NCI-H82 treated with DMSO at 0.1 percent for 48 hours (cell line): ENCODE measurements at regions not wholly inside any gene's neighbourhood (a gene's known extent, or its start where the extent isn't known, plus 50 kb on each side); places are given as distances from the start of the nearest gene placed in this dataset.
"Not testable (repeated sequence)": the region's sequence is repeated elsewhere in the genome, so short reads cannot be mapped to it uniquely, and the experiment has no call there.

ENCODE experiments used
- DNase-seq: peaks from one replicate; lab custom pipeline; 2025; ENCODE audit not compliant: unreplicated experiment; lab: John Stamatoyannopoulos, UW

DNA sequence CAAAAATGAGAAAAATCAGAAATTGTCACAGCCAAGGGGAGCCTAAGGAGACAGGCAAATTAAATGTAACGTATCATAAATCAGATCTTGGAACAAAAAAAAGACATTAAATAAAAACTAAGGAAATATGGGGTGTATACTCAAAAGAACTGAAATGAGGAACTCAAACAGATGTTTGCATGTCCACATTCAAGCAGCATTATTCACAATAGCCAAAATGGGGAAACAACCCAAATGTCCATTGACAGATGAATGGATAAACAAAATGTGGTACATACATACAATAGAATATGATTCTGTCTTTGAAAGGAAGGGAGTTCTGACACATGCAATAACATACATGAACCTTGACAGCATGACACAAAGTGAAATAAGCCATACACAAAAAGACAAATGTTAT lies 155.8 kb upstream of the KLF7 start:
- DNase-seq, result no peak

DNA sequence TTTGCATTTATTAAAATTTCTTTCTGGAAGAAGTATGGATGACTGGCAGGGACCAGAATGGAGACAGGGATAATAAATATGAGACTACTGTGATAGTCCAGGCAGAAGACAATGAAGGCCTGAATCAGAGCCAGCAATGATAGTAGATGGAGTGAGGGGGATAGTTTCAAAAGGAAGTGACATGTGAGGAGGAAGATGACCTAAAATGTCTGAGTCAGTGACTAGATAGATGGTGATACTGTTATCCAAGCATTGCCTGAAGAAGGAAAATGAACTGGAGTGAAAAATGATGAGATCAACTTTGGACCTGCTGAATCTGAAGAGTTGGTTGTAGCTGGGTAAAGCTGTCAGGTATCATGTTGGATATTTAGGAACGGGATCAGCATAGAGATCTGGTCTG lies 158.3 kb upstream of the KLF7 start:
- DNase-seq, result no peak

DNA sequence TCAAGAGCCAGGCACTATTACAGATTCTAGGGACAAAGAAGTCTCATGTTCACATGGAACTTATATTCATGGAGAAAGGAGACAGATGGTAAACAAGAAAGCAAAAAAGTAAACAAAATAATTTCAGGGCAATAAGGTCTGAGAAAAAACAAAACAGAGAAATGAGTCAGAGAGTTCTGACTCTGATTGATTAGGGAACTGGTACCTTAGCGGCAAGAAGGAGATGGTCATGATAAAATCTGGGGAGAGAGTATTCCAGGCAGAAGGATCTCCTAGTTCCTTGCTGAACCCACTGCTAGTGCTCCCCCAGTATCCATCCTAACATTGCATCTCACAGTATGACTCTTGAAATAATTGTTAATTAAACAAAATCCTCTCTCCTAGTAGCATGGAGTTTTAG lies 161.8 kb upstream of the KLF7 start:
- DNase-seq, result no peak

DNA sequence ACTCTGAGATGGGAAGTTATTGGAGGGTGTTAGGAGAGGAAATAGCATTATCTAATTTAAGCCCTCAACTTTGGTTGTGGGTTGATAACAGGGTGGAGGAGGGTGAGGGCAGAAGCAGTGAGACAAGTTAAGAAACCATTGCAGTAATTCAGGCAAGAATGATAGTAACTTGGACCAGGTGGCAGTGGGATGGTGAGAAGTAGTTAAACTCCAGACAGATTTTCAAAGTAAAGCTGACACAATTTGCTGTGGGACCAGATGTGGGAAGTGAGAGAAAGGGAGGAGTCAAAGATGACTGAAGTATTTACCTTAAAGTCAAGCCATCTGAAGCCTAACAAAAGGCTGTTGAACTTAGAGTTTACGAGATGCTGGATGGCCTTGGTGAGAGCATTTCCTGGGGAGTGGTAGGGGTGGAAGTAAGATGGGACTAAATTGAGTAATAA lies 163.2 kb upstream of the KLF7 start:
- no peak for DNase-seq

GRCh38 chr2:207330912-207331311 lies 165.2 kb upstream of the KLF7 start:
- no peak for DNase-seq

GRCh38 chr2:207331674-207332073 lies 165.9 kb upstream of the KLF7 start:
- no peak for DNase-seq

DNA sequence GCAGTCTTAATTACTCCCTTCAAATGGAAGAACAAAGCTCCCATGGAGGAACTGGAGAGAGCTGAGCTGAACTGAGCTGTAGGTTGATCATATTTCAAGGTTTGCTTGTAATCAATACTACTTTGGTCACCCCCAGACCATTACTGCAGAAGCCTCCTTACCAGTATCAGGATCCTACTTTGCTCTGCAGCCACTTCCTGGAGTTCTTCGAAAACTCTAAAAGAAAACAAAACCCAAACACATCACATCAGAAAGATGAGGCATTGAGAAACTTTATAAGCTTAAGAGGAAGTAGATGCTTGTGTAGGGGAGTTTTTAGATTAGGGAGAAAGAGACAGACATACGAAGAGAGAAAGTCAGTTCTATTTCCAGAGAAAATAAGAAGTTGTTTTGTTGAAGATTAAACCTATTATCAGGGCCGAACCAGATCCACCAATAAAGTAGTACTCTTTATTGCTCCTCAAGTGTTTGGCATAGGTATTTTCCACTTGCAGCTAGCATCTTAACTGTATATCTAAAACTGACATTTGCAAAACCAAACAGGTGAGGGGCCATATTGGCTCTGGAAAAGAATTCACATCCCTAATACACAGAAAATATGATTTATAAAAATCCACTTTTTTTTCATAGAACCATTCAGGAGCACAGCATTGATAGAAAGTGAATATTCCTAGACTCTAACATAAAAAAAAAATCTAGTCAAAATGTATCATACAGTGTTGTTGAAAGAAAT lies 166.9 kb upstream of the KLF7 start:
- DNase-seq, result no peak

DNA sequence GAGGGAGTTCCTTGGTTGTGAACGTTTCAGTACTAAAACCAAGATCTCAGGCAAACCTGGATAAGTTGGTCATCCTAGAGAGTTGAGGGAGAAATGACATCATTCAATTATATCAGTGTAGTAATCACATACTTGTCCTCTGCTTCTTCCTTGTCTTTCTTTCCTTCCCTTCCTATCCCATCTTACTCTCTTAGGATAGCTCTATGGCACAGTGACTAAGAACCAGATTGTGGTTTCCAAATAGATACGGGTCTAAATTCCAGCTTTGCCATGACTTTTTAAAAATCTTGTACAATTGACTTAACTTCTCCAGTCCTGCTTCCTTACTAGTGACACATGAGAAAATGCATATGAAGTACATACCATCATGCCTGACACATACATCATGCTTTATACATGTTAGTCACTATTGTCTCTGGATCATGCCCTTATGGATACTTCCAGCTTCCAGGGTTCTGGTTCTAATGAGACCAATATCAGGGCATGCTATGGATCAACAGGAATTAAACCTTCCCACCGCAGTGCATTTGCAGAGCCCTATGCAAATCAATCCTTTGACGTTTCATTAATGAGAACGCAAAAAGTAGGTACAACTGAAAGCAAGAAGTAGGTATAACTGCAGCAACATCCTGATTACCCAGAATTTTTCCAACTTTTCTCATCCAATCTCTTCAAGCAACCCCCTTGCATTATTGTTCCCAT lies 168.0 kb upstream of the KLF7 start:
- DNase-seq, result no peak

GRCh38 chr2:207334301-207334623 lies 168.5 kb upstream of the KLF7 start:
- no peak for DNase-seq

GRCh38 chr2:207334624-207335371 lies 169.1 kb upstream of the KLF7 start:
- DNase-seq, result no peak

- DNase-seq, result no peak
These were observed 171.8 kb upstream of the KLF7 start for GRCh38 chr2:207337234-207338219.

GRCh38 chr2:207338220-207338607 lies 172.5 kb upstream of the KLF7 start:
- DNase-seq, result no peak

DNA sequence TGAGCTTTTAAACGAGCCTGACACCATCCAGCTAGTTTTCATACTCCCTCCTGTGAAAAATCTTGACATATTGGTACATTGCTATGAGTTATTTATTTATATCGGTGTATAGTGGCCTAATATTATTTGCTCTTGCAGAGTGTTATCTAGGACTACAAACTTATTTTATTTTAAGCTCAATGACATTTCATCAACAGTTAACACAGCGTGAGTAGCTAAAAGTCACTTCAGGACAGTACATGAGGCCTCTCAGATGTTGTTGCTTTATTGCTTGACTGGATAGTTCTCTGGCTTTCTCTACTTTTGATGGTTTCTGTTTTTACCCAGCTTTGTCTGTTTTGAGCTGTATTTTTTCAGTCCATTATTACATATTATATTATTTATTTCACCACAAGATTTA lies 172.9 kb upstream of the KLF7 start:
- DNase-seq, result no peak

DNA sequence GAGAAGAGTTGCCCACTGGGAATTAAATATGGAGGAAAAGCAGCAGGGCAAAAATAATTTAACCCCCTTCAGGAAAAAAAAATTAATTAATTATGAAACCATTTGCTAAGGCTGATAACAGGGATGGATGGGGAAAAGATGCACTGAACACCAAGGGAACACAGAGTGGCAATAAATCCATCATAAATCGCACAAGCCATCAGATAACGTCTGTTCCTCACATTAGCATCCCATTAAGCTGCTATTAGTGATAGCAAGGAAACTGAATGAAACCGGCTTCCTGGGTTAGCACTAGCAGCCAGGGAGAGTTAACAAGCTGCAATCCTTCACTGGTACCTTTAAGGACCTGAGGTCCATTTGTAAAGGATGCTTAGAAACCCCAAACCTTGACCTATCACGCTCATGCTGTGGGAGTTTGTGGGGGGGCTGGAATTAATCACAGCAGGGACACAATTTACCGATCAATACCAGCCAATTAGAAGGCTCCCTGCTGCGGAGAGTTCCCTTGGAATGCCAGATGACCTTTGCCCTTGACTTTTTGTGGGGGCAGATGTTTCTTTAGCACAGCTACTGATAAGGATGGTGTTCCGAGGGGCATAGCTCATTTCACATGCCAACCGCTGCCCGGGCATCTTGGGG lies 175.5 kb upstream of the KLF7 start:
- DNase-seq, result no peak

GRCh38 chr2:207341804-207342203 lies 176.1 kb upstream of the KLF7 start:
- no peak for DNase-seq

GRCh38 chr2:207344596-207345394 lies 179.0 kb upstream of the KLF7 start:
- DNase-seq, result not testable (repeated sequence)

GRCh38 chr2:207351171-207351570 lies 178.6 kb upstream of the CREB1 start:
- DNase-seq, result no peak

DNA sequence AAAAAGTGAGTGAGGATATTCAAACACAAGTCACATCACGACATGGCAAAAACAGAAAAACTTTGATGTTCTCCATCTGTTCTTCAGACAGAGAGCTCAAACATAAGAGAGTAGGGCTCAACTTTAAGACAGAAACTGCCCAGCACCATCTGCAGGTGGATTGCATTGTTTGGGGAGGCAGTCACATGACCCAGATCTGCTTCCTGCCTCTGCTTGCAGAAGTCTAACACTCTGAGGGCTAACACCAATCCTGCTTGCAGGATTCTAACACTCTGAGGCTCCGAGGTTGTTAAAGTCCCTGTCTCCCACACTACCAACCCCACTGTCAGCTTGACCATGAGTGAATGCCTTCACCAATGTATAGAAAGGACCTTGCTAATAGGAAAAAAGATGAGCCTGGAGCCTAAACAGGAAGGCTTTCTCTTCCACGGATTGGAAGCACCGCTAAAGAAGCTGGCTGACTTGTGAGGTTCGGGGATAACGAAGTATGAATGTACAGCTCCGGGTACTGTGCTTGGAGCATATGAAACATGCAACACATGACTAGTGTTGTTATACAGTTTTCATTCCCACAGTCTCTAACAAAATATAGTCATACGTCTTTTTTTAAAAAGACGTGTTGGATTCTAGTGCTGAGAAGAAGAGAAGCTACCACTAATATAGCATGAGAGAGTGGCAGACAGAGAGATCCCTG lies 176.6 kb upstream of the CREB1 start:
- DNase-seq, result no peak

DNA sequence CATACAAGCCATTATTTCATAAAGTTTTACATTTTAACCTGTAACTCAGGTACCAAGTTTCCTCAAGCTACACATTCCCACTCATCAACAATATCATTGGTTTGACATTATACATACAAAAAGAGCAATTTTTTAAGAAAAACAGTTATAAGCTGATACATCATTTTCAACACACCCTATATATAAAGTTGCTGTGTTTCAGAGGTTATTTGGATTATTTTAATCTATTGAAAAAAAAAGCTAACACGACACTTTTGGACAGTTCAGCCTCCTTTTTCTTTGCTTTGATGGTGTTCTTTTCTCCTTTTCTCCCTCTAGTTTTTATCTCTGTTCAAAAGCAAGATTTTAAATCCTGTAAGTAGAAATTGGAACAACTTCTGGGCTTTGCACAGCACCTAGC lies 175.9 kb upstream of the CREB1 start:
- no peak for DNase-seq
